Subcutaneous abdominal adipose tissue (tissue), 5 donors: ENCODE measurements at regions not wholly inside any gene's neighbourhood (a gene's known extent, or its start where the extent isn't known, plus 50 kb on each side); places are given as distances from the start of the nearest gene placed in this dataset.

Experiments
- H3K27ac ChIP-seq: one replicate; pipeline ENCODE4 v1.7.0; 2013; ENCODE audit warnings: low read depth, mild to moderate bottlenecking, inconsistent platforms, low read length, moderate library complexity
- H3K27me3 ChIP-seq, 5 donors: one replicate each; pipeline ENCODE4 v1.7.0; 2013; ENCODE audit warnings: low read length in 5 of 5, inconsistent platforms in 1 of 5; ENCODE audit not compliant: control insufficient read depth in 5 of 5, insufficient read depth in 4 of 5
- H3K36me3 ChIP-seq, 5 donors: one replicate each; pipeline ENCODE4 v1.7.0; 2013; ENCODE audit warnings: low read length in 5 of 5; ENCODE audit not compliant: control insufficient read depth in 5 of 5, insufficient read depth in 5 of 5
- H3K4me1 ChIP-seq, 5 donors: one replicate each; pipeline ENCODE4 v1.7.0; 2013; ENCODE audit warnings: low read length in 5 of 5, mild to moderate bottlenecking in 3 of 5, moderate library complexity in 1 of 5; ENCODE audit not compliant: control insufficient read depth in 5 of 5, insufficient read depth in 5 of 5
- H3K4me3 ChIP-seq, 5 donors: one replicate each; pipeline ENCODE4 v1.7.0; 2013; ENCODE audit warnings: low read length in 5 of 5, low read depth in 1 of 5
- H3K9ac ChIP-seq, 5 donors: one replicate each; pipeline ENCODE4 v1.7.0; 2013; ENCODE audit warnings: low read length in 5 of 5, mild to moderate bottlenecking in 4 of 5, moderate library complexity in 3 of 5
- H3K9me3 ChIP-seq, 5 donors: one replicate each; pipeline ENCODE4 v1.7.0; 2013; ENCODE audit warnings: low read length in 5 of 5; ENCODE audit not compliant: control insufficient read depth in 5 of 5
- donor health status: healthy.
- donor health status: healthy.
- donor health status: healthy.
- donor health status: healthy.
- donor health status: healthy.

- Histone ChIP-seq H3K27ac (no peak overlapping the region), H3K27me3 (peaks cover 0 to 8% (median 0%) of the 10 kb centered on the region in 5 donors), H3K9me3 (peaks cover 10 to 18% (median 13%) of the 10 kb centered on the region in 5 donors), H3K9ac (no peak overlapping the region), H3K36me3 (no peaks in the 10 kb centered on the region), H3K4me3 (no peak overlapping the region), H3K4me1 (no peaks in the 10 kb centered on the region)
Observed at GRCh38 chr15:29541309-29541708, 271.7 kb upstream of the NSMCE3 start.

GRCh38 chr15:29540479-29540878, 270.9 kb upstream of the NSMCE3 start:
- H3K27ac ChIP-seq = no peak overlapping the region
- no peaks in the 10 kb centered on the region for H3K36me3 ChIP-seq
- H3K4me3 ChIP-seq = no peak overlapping the region
- H3K4me1 ChIP-seq = no peaks in the 10 kb centered on the region
- peaks cover 1 to 10% (median 5%) of the 10 kb centered on the region in 5 donors for H3K9me3 ChIP-seq
- H3K27me3 ChIP-seq = peaks cover 0 to 8% (median 3%) of the 10 kb centered on the region in 5 donors
- no peak overlapping the region for H3K9ac ChIP-seq

- H3K36me3 ChIP-seq = no peaks in the 10 kb centered on the region
- no peak overlapping the region for H3K27ac ChIP-seq
- peaks cover 0 to 5% (median 3%) of the 10 kb centered on the region in 5 donors for H3K9me3 ChIP-seq
Observed at GRCh38 chr15:29539736-29540135, 270.1 kb upstream of the NSMCE3 start.

DNA sequence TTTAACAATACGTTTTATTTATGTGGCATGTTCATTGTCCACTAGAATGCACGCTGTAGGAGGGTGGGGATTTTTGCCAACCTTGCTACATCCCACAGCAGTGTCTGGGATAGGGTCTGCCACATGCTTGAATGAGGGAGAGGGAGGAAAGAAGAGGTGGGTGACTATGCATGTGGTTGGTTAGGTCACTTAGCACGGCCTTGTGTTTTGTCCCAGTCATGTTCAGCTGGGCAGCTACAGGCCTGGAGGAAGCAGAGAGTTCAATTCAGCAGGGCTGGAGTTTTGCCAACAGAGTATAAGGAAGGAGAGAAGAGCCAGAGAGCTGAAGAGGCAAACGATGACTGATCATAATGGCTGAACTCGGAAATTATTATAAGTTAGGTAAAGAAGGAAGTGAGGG, 268.4 kb upstream of the NSMCE3 start:
- no peak overlapping the region for H3K9ac ChIP-seq
- peaks cover 0 to 9% (median 0%) of the 10 kb centered on the region in 5 donors for H3K4me1 ChIP-seq
- H3K4me3 ChIP-seq = no peak overlapping the region
- H3K27me3 ChIP-seq = peaks cover 0 to 8% (median 3%) of the 10 kb centered on the region in 5 donors
- H3K9me3 ChIP-seq = peaks cover 0 to 5% (median 0%) of the 10 kb centered on the region in 5 donors
- H3K36me3 ChIP-seq = no peaks in the 10 kb centered on the region
- no peak overlapping the region for H3K27ac ChIP-seq

More at GRCh38 chr15:29539736-29540135, 270.1 kb upstream of the NSMCE3 start:
- H3K4me1 ChIP-seq = no peaks in the 10 kb centered on the region
- peaks cover 0 to 8% (median 3%) of the 10 kb centered on the region in 5 donors for H3K27me3 ChIP-seq
- H3K4me3 ChIP-seq = no peak overlapping the region
- no peak overlapping the region for H3K9ac ChIP-seq

- H3K9ac ChIP-seq = no peak overlapping the region
- peaks cover 0 to 8% (median 0%) of the 10 kb centered on the region in 5 donors for H3K27me3 ChIP-seq
- H3K36me3 ChIP-seq = no peaks in the 10 kb centered on the region
- H3K27ac ChIP-seq = no peak overlapping the region
- H3K9me3 ChIP-seq = peaks cover 0 to 5% (median 0%) of the 10 kb centered on the region in 5 donors
- no peak overlapping the region for H3K4me3 ChIP-seq
- peaks cover 0 to 9% (median 0%) of the 10 kb centered on the region in 5 donors for H3K4me1 ChIP-seq
Observed at GRCh38 chr15:29535952-29536351, 266.3 kb upstream of the NSMCE3 start.

- Histone ChIP-seq H3K4me1 (peaks cover 0 to 9% (median 0%) of the 10 kb centered on the region in 5 donors), H3K27me3 (peaks cover 0 to 4% (median 0%) of the 10 kb centered on the region in 5 donors), H3K4me3 (no peak overlapping the region), H3K36me3 (no peaks in the 10 kb centered on the region), H3K9me3 (peaks cover 0 to under 1% (median 0%) of the 10 kb centered on the region in 5 donors), H3K9ac (no peak overlapping the region), H3K27ac (no peak overlapping the region)
Observed at GRCh38 chr15:29534378-29534777, 264.8 kb upstream of the NSMCE3 start.

GRCh38 chr15:29533647-29534046, 264.0 kb upstream of the NSMCE3 start:
- no peaks in the 10 kb centered on the region for H3K36me3 ChIP-seq
- no peak overlapping the region for H3K4me3 ChIP-seq
- no peak overlapping the region for H3K9ac ChIP-seq
- no peak overlapping the region for H3K27ac ChIP-seq
- H3K4me1 ChIP-seq = peaks cover 0 to 9% (median 0%) of the 10 kb centered on the region in 5 donors
- H3K27me3 ChIP-seq = peaks cover 0 to 3% (median 0%) of the 10 kb centered on the region in 5 donors
- H3K9me3 ChIP-seq = no peaks in the 10 kb centered on the region

DNA sequence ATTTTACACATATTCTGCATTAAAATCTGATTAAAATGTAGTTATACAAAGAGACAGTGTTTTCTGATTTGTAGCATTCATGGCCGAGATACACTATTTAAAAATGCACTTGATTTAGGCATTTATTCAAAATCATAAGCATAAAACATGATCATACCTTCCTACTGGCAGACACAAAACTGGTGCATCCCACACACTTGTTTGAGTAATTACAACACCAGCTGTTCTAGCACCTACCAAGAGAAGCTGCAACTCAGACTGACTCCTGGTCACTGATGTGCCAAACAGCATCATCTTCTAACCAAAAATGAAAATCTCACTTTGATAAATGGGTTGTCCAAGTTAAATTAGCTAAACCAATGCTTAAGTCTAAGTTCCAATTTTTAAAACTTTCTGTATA, 262.7 kb upstream of the NSMCE3 start:
- no peak overlapping the region for H3K9ac ChIP-seq
- no peak overlapping the region for H3K27ac ChIP-seq
- H3K4me1 ChIP-seq = peaks cover 0 to 9% (median 0%) of the 10 kb centered on the region in 5 donors
- no peaks in the 10 kb centered on the region for H3K9me3 ChIP-seq
- no peak overlapping the region for H3K4me3 ChIP-seq
- peaks cover 0 to 3% (median 0%) of the 10 kb centered on the region in 5 donors for H3K27me3 ChIP-seq
- H3K36me3 ChIP-seq = no peaks in the 10 kb centered on the region

DNA sequence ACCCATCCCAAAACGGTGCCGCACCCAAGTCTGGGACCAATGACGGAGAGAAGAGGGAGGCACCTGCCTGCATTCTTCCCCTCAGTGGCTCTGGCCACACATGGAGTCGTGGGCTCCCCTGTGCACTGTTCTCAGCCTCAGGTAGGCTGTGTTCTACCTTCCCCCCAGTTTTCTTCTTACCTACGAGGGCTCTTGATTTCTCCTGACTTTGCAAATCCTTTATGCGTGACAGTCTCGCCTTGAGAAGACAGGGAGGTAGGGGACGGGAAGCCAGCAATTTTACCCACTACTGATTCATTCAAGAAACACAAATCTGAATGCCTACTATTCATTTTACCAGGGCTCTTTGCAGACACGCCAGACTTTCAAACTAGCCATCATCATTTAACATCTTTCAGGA, 261.3 kb upstream of the NSMCE3 start:
- H3K36me3 ChIP-seq = no peaks in the 10 kb centered on the region
- no peak overlapping the region for H3K27ac ChIP-seq
- no peak overlapping the region for H3K9ac ChIP-seq
- no peak overlapping the region for H3K4me3 ChIP-seq
- no peaks in the 10 kb centered on the region for H3K9me3 ChIP-seq
- H3K27me3 ChIP-seq = peaks cover 0 to 5% (median 0%) of the 10 kb centered on the region in 5 donors
- peaks cover 0 to 9% (median 0%) of the 10 kb centered on the region in 5 donors for H3K4me1 ChIP-seq

- Histone ChIP-seq H3K9ac (no peak overlapping the region), H3K36me3 (no peaks in the 10 kb centered on the region), H3K9me3 (no peaks in the 10 kb centered on the region), H3K27ac (no peak overlapping the region), H3K4me1 (peaks cover 0 to 9% (median 0%) of the 10 kb centered on the region in 5 donors), H3K27me3 (peaks cover 0 to 2% (median 0%) of the 10 kb centered on the region in 5 donors), H3K4me3 (no peak overlapping the region)
Observed at GRCh38 chr15:29529043-29529442, 259.4 kb upstream of the NSMCE3 start.
